OCI-LY7 (cell line): ENCODE measurements at regions not wholly inside any gene's neighbourhood (a gene's known extent, or its start where the extent isn't known, plus 50 kb on each side); places are given as distances from the start of the nearest gene placed in this dataset.

Experiments
- CTCF ChIP-seq: fragments of 200-600 bp; sonication (generic); conservative IDR thresholded peaks from 2 replicates; pipeline ENCODE4 v1.5.1; 2014; ENCODE audit warnings: mild to moderate bottlenecking, antibody characterized with exemption, low read length, moderate library complexity, mixed read lengths
- EZH2phosphoT487 ChIP-seq: fragments of 200-600 bp; sonication (generic); IDR thresholded peaks from 2 replicates; pipeline ENCODE4 v1.6.1; 2018; ENCODE audit warnings: low read depth, borderline replicate concordance, mild to moderate bottlenecking, mixed run types, antibody characterized with exemption, low read length, moderate library complexity, mixed read lengths

- TF ChIP-seq CTCF (no peak), EZH2phosphoT487 (no peak)
Measured at GRCh38 chr10:120972259-120972658, 121.1 kb downstream of the WDR11 start.
